ENCODE measurements at regions not wholly inside any gene's neighbourhood (a gene's known extent, or its start where the extent isn't known, plus 50 kb on each side); places are given as distances from the start of the nearest gene placed in this dataset.

DNA sequence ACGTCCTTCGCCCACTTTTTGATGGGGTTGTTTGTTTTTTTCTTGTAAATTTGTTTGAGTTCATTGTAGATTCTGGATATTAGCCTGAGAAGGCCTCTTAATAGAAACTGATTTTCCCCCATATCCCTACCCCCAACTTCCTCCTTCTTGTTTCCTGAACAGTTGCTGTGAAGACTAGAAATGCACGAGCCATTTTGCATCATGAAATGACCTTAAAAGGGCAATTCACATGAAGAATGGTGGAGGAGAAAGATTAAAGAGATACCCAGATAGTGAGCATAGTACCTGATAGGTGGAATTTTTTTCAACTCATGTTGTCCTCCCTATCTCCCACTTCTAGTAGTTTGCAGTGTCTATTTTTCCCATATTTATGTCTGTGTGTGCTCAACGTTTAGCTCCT is 55.2 kb upstream of the KCNH8 start:
- H3K4me3 ChIP-seq (ENCODE audit: low read length): no peak overlapping the region
- no peak for TF ChIP-seq CTCF (IDR thresholded peaks at IDR 0.05; ENCODE audit: insufficient read depth, low read depth, low read length, missing control alignments)
- DNase-seq (ENCODE audit: low read depth): no peak

- H3K4me3 ChIP-seq (ENCODE audit: low read length): no peak overlapping the region
- DNase-seq (ENCODE audit: low read depth): no peak
- TF ChIP-seq CTCF (IDR thresholded peaks at IDR 0.05; ENCODE audit: insufficient read depth, low read depth, low read length, missing control alignments): no peak
Measured at GRCh38 chr3:19077388-19077787, 70.9 kb upstream of the KCNH8 start.

- no peak overlapping the region for H3K4me3 ChIP-seq (ENCODE audit: low read length)
- no peak for DNase-seq (ENCODE audit: low read depth)
- no peak for TF ChIP-seq CTCF (IDR thresholded peaks at IDR 0.05; ENCODE audit: insufficient read depth, low read depth, low read length, missing control alignments)
Measured at GRCh38 chr3:19075037-19075436, 73.3 kb upstream of the KCNH8 start.

GRCh38 chr3:19074257-19074900 is 73.9 kb upstream of the KCNH8 start:
- no peak for TF ChIP-seq CTCF (IDR thresholded peaks at IDR 0.05; ENCODE audit: insufficient read depth, low read depth, low read length, missing control alignments)
- no peak overlapping the region for H3K4me3 ChIP-seq (ENCODE audit: low read length)
- no peak for DNase-seq (ENCODE audit: low read depth)

GRCh38 chr3:19073341-19074105 is 74.8 kb upstream of the KCNH8 start:
- no peak overlapping the region for H3K4me3 ChIP-seq (ENCODE audit: low read length)
- no peak for TF ChIP-seq CTCF (IDR thresholded peaks at IDR 0.05; ENCODE audit: insufficient read depth, low read depth, low read length, missing control alignments)
- DNase-seq (ENCODE audit: low read depth): no peak

GRCh38 chr3:19070325-19070724 is 78.0 kb upstream of the KCNH8 start:
- H3K4me3 ChIP-seq (ENCODE audit: low read length): no peak overlapping the region
- DNase-seq (ENCODE audit: low read depth): no peak
- no peak for TF ChIP-seq CTCF (IDR thresholded peaks at IDR 0.05; ENCODE audit: insufficient read depth, low read depth, low read length, missing control alignments)

Measured in epithelial cell of esophagus (primary cell).